ENCODE measurements at regions not wholly inside any gene's neighbourhood (a gene's known extent, or its start where the extent isn't known, plus 50 kb on each side); places are given as distances from the start of the nearest gene placed in this dataset.

GRCh38 chr2:64779117-64779690 lies 125.5 kb upstream of the SERTAD2 start:
- intact Hi-C loops (cut with DNase I), result no loop called here
- DNase-seq, result no peak
- no peaks in the 10 kb centered on the region for H3K9me3 ChIP-seq
- peaks cover 0 to 15% (median 0%) of the 10 kb centered on the region in 4 donors for H3K4me1 ChIP-seq
- H3K27ac ChIP-seq, result no peak overlapping the region
- H3K4me3 ChIP-seq, result no peak overlapping the region
- H3K36me3 ChIP-seq, result no peaks in the 10 kb centered on the region
- TF ChIP-seq POLR2AphosphoS5 (IDR thresholded peaks at IDR 0.05), result peak in 1 of 4 donors; percentile 3
- no peak for TF ChIP-seq EP300 (IDR thresholded peaks at IDR 0.05)
- TF ChIP-seq CTCF (IDR thresholded peaks at IDR 0.05), result no peak
- no peaks in the 10 kb centered on the region for H3K27me3 ChIP-seq
- WGBS, 2 donors, result 67 to 68% methylated on average over 5 of the region's 5 CpGs

- Histone ChIP-seq H3K36me3 (no peaks in the 10 kb centered on the region), H3K27me3 (no peaks in the 10 kb centered on the region), H3K9me3 (no peaks in the 10 kb centered on the region), H3K4me3 (no peak overlapping the region), H3K4me1 (peaks cover 0 to 15% (median 0%) of the 10 kb centered on the region in 4 donors), H3K27ac (no peak overlapping the region)
- TF ChIP-seq POLR2AphosphoS5 (IDR thresholded peaks at IDR 0.05) (no peak), CTCF (IDR thresholded peaks at IDR 0.05) (no peak), POLR2A (IDR thresholded peaks at IDR 0.05) (no peak), EP300 (IDR thresholded peaks at IDR 0.05) (no peak)
- no peak for DNase-seq
- intact Hi-C loops (cut with DNase I), result no loop called here
- WGBS, 2 donors, result 92 to 93% methylated on average over 6 of the region's 6 CpGs
Observed at GRCh38 chr2:64780041-64780440, 126.3 kb upstream of the SERTAD2 start.

- Histone ChIP-seq H3K4me1 (peaks cover 0 to 15% (median 0%) of the 10 kb centered on the region in 4 donors), H3K9me3 (no peaks in the 10 kb centered on the region), H3K27ac (no peak overlapping the region), H3K27me3 (no peaks in the 10 kb centered on the region), H3K4me3 (no peak overlapping the region), H3K36me3 (no peaks in the 10 kb centered on the region)
- WGBS, 2 donors, result 96 to 98% methylated on average over 2 of the region's 2 CpGs
- DNase-seq, result no peak
- intact Hi-C loops (cut with DNase I), result no loop called here
- TF ChIP-seq POLR2A (IDR thresholded peaks at IDR 0.05), result no peak
- no peak for TF ChIP-seq CTCF (IDR thresholded peaks at IDR 0.05)
- no peak for TF ChIP-seq POLR2AphosphoS5 (IDR thresholded peaks at IDR 0.05)
- TF ChIP-seq EP300 (IDR thresholded peaks at IDR 0.05), result no peak
Observed at GRCh38 chr2:64781711-64782390, 128.1 kb upstream of the SERTAD2 start.

GRCh38 chr2:64784168-64785061 lies 130.7 kb upstream of the SERTAD2 start:
- Histone ChIP-seq H3K9me3 (no peaks in the 10 kb centered on the region), H3K27me3 (no peaks in the 10 kb centered on the region), H3K27ac (no peak overlapping the region), H3K4me3 (no peak overlapping the region), H3K4me1 (peaks cover 0 to 6% (median 0%) of the 10 kb centered on the region in 4 donors), H3K36me3 (no peaks in the 10 kb centered on the region)
- TF ChIP-seq POLR2AphosphoS5 (IDR thresholded peaks at IDR 0.05), result no peak
- no peak for TF ChIP-seq POLR2A (IDR thresholded peaks at IDR 0.05)
- TF ChIP-seq CTCF (IDR thresholded peaks at IDR 0.05), result no peak
- TF ChIP-seq EP300 (IDR thresholded peaks at IDR 0.05), result no peak
- intact Hi-C loops (cut with DNase I), result no loop called here
- no peak for DNase-seq
- WGBS, 2 donors, result 62 to 87% methylated on average over 14 of the region's 14 CpGs

All from sigmoid colon (tissue), 6 donors.